OCI-LY3 (cell line): ENCODE measurements at regions not wholly inside any gene's neighbourhood (a gene's known extent, or its start where the extent isn't known, plus 50 kb on each side); places are given as distances from the start of the nearest gene placed in this dataset.

ENCODE experiments used
- H2AFZ ChIP-seq: fragments of 200-600, 300-600 bp; shearing (Covaris generic); 2 replicates; pipeline ENCODE4 v1.6.0; 2014; ENCODE audit warnings: antibody characterized with exemption, low read depth, low read length
- H3K27ac ChIP-seq: fragments of 200-600, 300-600 bp; sonication (generic); 2 replicates; pipeline ENCODE4 v1.5.1; 2014; ENCODE audit warnings: mild to moderate bottlenecking, low read length, moderate library complexity, mixed read lengths
- H3K27me3 ChIP-seq: fragments of 200-600, 300-600 bp; sonication (generic); 2 replicates; pipeline ENCODE4 v1.6.1; 2014; ENCODE audit warnings: low read depth, low read length, mixed read lengths
- H3K36me3 ChIP-seq: fragments of 200-600, 300-600 bp; sonication (generic); replicated peaks from 2 replicates; pipeline ENCODE3; 2014; ENCODE audit warnings: low read depth, low read length, mixed read lengths
- H3K4me1 ChIP-seq: fragments of 300-600, 200-600 bp; sonication (generic); 2 replicates; pipeline ENCODE4 v1.6.1; 2014; ENCODE audit warnings: low read length, mixed read lengths
- H3K4me2 ChIP-seq: fragments of 200-600, 300-600 bp; sonication (generic); 2 replicates; pipeline ENCODE4 v1.6.1; 2014; ENCODE audit warnings: low read length, mixed read lengths
- H3K4me3 ChIP-seq: fragments of 300-600, 200-600 bp; sonication (generic); 2 replicates; pipeline ENCODE4 v1.5.1; 2014; ENCODE audit warnings: antibody characterized with exemption, mild to moderate bottlenecking, low read length, moderate library complexity
- H3K79me2 ChIP-seq: fragments of 300-600, 200-600 bp; shearing (Covaris generic); 2 replicates; pipeline ENCODE4 v1.6.1; 2014; ENCODE audit warnings: mild to moderate bottlenecking, low read length, mixed read lengths
- H3K9ac ChIP-seq: fragments of 300-600, 200-600 bp; shearing (Covaris generic); 2 replicates; pipeline ENCODE4 v1.6.0; 2014; ENCODE audit warnings: mild to moderate bottlenecking, low read length, moderate library complexity
- H3K9me3 ChIP-seq: fragments of 200-600, 300-600 bp; shearing (Covaris generic); 2 replicates; pipeline ENCODE4 v1.6.1; 2014; ENCODE audit warnings: low read length, mixed read lengths; ENCODE audit not compliant: insufficient read depth
- H4K20me1 ChIP-seq: fragments of 200-600, 300-600 bp; sonication (generic); 2 replicates; pipeline ENCODE4 v1.6.1; 2016; ENCODE audit warnings: low read length, mixed read lengths; ENCODE audit not compliant: insufficient read depth
- EZH2phosphoT487 ChIP-seq: fragments of 200-600 bp; shearing (Covaris generic); IDR thresholded peaks from 2 replicates; pipeline ENCODE4 v1.6.1; 2018; ENCODE audit warnings: antibody characterized with exemption, mixed run types, low read depth
- TF ChIP-seq, protein P1 (sequence below): fragments of 200-600, 300-600 bp; sonication (generic); IDR thresholded peaks from 2 replicates; pipeline ENCODE4 v1.5.1; 2014; ENCODE audit warnings: antibody characterized with exemption, low read length, low read depth

DNA sequence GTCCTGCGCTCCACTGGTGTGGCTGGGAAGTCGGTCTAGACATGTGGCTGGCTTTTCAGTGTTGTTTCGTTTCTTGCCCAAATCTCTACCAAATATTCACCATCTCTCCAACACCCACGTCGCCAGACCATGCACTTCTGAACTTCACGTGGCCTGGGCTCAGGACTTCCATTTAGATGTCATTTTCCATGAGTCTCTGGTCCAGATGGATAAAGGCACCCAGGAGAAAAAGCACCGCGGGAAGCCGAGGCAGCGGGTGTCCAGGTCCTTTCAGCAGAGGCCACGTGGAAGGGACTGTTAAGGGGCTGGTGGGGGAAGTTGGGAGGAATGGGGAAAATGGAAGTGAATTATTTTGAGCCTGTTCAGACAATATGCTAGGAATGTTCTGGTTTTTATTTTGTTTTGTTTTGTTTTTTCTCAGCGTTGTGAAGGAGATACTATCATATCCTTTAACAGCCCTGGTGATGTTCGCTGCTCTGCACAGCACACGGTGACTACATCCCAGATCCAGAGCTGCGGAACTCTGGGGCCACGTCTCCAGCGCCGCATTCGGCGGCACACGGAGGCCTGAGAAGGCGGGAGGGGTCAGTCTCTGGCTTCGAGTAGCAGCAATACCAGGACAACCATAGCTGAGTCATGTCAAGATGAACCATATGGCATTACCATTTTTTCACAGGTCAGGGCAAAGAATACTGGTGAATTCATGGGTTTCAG, 230.3 kb downstream of the THBS2 start:
- Histone ChIP-seq H3K9me3 (no peaks in the 10 kb centered on the region), H2AFZ (no peak overlapping the region), H3K79me2 (no peaks in the 10 kb centered on the region), H3K4me3 (no peak overlapping the region), H3K36me3 (no peaks in the 10 kb centered on the region), H4K20me1 (no peaks in the 10 kb centered on the region), H3K4me2 (no peak overlapping the region), H3K27me3 (no peaks in the 10 kb centered on the region), H3K9ac (no peak overlapping the region), H3K4me1 (peaks cover 14% of the 10 kb centered on the region), H3K27ac (no peak overlapping the region)
- TF ChIP-seq, protein P1, sequence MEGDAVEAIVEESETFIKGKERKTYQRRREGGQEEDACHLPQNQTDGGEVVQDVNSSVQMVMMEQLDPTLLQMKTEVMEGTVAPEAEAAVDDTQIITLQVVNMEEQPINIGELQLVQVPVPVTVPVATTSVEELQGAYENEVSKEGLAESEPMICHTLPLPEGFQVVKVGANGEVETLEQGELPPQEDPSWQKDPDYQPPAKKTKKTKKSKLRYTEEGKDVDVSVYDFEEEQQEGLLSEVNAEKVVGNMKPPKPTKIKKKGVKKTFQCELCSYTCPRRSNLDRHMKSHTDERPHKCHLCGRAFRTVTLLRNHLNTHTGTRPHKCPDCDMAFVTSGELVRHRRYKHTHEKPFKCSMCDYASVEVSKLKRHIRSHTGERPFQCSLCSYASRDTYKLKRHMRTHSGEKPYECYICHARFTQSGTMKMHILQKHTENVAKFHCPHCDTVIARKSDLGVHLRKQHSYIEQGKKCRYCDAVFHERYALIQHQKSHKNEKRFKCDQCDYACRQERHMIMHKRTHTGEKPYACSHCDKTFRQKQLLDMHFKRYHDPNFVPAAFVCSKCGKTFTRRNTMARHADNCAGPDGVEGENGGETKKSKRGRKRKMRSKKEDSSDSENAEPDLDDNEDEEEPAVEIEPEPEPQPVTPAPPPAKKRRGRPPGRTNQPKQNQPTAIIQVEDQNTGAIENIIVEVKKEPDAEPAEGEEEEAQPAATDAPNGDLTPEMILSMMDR = no peak
- TF ChIP-seq EZH2phosphoT487 = no peak

DNA sequence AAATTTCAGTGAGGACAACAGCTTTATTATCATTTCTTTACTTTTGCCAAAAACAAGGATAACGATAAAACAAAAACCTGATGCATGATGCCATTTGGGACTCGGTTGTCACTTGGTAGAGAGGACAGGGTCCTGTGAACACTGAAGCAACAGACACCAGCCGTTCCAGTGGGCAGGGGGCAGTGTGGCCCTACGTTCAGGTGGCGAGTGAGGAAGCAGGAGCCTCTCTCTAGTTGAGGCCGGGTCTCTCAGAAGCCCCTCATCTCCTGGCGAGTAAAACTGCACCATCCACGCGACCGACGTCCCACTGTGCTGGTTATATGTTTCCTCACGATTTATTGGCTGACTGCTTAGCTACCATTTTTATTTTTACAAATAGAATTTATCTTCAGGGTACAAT, 231.6 kb downstream of the THBS2 start:
- H3K4me1 ChIP-seq = peaks cover 2% of the 10 kb centered on the region; the same call in 1 of the 2 replicates
- H3K9ac ChIP-seq = no peak overlapping the region
- no peaks in the 10 kb centered on the region for H3K27me3 ChIP-seq
- H3K27ac ChIP-seq = no peak overlapping the region
- H4K20me1 ChIP-seq = no peaks in the 10 kb centered on the region
- H3K79me2 ChIP-seq = no peaks in the 10 kb centered on the region
- no peak overlapping the region for H3K4me2 ChIP-seq
- TF ChIP-seq EZH2phosphoT487 = no peak
- TF ChIP-seq, protein P1 = no peak
- no peaks in the 10 kb centered on the region for H3K9me3 ChIP-seq
- no peaks in the 10 kb centered on the region for H3K36me3 ChIP-seq
- H2AFZ ChIP-seq = no peak overlapping the region
- H3K4me3 ChIP-seq = no peak overlapping the region

DNA sequence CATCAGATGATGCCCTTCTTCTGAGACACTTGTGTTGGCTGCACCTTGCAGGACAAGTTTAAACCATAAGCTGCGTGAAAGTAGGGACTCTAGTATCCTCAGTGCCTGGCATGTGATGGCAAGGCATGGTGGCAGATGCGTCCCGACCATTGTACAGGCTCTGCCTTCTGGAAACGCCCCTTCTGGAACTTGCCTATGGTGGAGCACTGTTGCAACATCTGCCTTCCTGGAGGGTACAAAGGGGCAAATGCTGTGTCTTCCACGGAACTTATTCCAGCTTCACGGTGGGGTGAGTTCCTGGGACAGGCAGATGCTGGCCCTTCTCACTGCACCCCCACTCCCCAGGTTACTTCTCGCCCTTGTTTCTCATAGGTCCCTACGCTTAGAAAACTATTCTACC, 232.8 kb downstream of the THBS2 start:
- no peaks in the 10 kb centered on the region for H3K27me3 ChIP-seq
- no peak overlapping the region for H3K4me3 ChIP-seq
- H3K4me1 ChIP-seq = no peaks in the 10 kb centered on the region
- no peaks in the 10 kb centered on the region for H3K9me3 ChIP-seq
- no peaks in the 10 kb centered on the region for H3K79me2 ChIP-seq
- TF ChIP-seq, protein P1 = no peak
- no peak for TF ChIP-seq EZH2phosphoT487
- no peak overlapping the region for H3K27ac ChIP-seq
- no peak overlapping the region for H3K4me2 ChIP-seq
- H3K9ac ChIP-seq = no peak overlapping the region
- no peaks in the 10 kb centered on the region for H3K36me3 ChIP-seq
- H4K20me1 ChIP-seq = no peaks in the 10 kb centered on the region
- no peak overlapping the region for H2AFZ ChIP-seq

DNA sequence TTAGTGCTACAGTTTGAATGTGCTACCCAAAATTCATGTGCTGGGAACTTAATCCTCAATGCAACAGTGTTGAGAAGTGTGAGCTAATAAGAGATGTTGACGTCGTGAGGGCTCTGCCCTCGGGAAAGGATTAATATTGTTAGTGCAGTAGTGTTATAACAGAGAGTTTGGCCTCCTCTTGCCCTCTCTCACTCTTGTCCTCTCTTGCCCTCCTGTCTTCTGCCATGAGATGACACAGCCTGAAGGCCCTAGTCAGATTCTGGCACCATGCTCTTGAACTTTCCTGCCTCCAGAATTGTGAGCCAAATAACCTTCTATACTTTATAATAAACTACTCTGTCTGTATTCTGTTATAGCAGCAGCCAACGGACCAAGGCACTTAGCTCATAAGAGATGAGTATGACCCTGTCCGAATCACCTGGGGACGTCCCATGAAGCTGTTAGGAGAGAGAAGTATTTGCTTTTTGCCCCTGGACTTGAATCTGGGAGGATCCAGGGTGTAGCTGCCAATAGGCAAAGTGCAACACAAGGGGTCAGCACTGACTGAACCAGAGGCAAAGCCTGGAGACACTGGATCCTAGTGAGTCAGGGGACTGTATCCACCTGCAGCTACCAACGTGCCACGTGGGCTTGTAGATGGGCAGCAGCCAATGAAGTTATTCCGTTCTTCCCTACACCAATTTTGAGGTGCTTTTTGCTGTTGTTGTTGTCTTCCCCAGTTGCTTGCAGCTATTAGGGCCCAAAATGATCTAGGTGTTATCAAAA, 233.7 kb downstream of the THBS2 start:
- Histone ChIP-seq H3K4me3 (no peak overlapping the region), H4K20me1 (no peaks in the 10 kb centered on the region), H3K27me3 (no peaks in the 10 kb centered on the region), H3K79me2 (no peaks in the 10 kb centered on the region), H3K4me2 (no peak overlapping the region), H3K9ac (no peak overlapping the region), H3K36me3 (no peaks in the 10 kb centered on the region), H3K4me1 (no peaks in the 10 kb centered on the region), H3K27ac (no peak overlapping the region), H3K9me3 (no peaks in the 10 kb centered on the region), H2AFZ (no peak overlapping the region)
- no peak for TF ChIP-seq EZH2phosphoT487
- TF ChIP-seq, protein P1 = no peak
